ENCODE measurements at regions not wholly inside any gene's neighbourhood (a gene's known extent, or its start where the extent isn't known, plus 50 kb on each side); places are given as distances from the start of the nearest gene placed in this dataset.

DNA sequence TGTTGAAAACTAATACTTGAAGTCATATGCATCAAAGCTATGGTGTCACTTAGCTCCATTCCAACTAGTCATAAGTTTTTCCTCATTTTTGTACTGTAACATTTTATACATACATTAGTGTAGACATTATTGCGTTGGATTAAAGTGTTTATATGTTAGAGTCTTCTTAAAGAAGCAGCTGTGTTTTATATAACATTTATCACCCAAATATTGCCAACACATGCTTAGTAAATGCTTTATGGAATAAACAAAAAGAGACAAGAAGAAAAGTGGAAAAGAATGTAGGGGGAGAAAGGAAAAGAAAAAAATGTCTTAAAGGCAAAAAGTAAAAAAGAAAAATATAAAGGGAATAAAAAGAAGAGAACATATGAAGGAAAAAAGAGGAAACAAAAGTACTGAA is 1314.3 kb upstream of the CELF4 start:
- Histone ChIP-seq H3K36me3 (ENCODE audit: control insufficient read depth in 4 of 4, insufficient read depth in 3 of 4, low read depth in 1 of 4, low read length in 3 of 4) (no peaks in the 10 kb centered on the region), H3K9me3 (ENCODE audit: control insufficient read depth in 4 of 4, low read length in 3 of 4) (no peaks in the 10 kb centered on the region), H3K27ac (ENCODE audit: low read depth in 1 of 2, low read length in 2 of 2) (no peak overlapping the region), H3K4me3 (ENCODE audit: low read depth in 1 of 3, low read length in 3 of 3) (no peak overlapping the region), H3K9ac (ENCODE audit: low read depth in 1 of 2, low read length in 2 of 2) (no peak overlapping the region), H3K27me3 (ENCODE audit: control insufficient read depth in 4 of 4, insufficient read depth in 4 of 4, low read length in 3 of 4) (no peaks in the 10 kb centered on the region), H3K4me1 (ENCODE audit: control insufficient read depth in 4 of 4, insufficient read depth in 4 of 4, low read length in 3 of 4) (no peaks in the 10 kb centered on the region)
- 69% methylated on average over 1 of the region's 1 CpG for WGBS
- TF ChIP-seq HNF4A (conservative IDR thresholded peaks at IDR 0.05) (no peak), TAF1 (conservative IDR thresholded peaks at IDR 0.05) (no peak), HNF4G (IDR thresholded peaks at IDR 0.05) (no peak), FOXA2 (IDR thresholded peaks at IDR 0.05) (no peak), GABPA (IDR thresholded peaks at IDR 0.05 in 1 of 2, conservative IDR thresholded peaks at IDR 0.05 in 1 of 2) (no peak)
- TF ChIP-seq, protein P1, sequence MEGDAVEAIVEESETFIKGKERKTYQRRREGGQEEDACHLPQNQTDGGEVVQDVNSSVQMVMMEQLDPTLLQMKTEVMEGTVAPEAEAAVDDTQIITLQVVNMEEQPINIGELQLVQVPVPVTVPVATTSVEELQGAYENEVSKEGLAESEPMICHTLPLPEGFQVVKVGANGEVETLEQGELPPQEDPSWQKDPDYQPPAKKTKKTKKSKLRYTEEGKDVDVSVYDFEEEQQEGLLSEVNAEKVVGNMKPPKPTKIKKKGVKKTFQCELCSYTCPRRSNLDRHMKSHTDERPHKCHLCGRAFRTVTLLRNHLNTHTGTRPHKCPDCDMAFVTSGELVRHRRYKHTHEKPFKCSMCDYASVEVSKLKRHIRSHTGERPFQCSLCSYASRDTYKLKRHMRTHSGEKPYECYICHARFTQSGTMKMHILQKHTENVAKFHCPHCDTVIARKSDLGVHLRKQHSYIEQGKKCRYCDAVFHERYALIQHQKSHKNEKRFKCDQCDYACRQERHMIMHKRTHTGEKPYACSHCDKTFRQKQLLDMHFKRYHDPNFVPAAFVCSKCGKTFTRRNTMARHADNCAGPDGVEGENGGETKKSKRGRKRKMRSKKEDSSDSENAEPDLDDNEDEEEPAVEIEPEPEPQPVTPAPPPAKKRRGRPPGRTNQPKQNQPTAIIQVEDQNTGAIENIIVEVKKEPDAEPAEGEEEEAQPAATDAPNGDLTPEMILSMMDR (IDR thresholded peaks at IDR 0.05; ENCODE audit: low read depth, low read length, missing input control), result no peak
- TF ChIP-seq, protein P2, sequence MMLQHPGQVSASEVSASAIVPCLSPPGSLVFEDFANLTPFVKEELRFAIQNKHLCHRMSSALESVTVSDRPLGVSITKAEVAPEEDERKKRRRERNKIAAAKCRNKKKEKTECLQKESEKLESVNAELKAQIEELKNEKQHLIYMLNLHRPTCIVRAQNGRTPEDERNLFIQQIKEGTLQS (IDR thresholded peaks at IDR 0.05), result no peak
- DNase-seq (ENCODE audit: low spot score), result no peak

DNA sequence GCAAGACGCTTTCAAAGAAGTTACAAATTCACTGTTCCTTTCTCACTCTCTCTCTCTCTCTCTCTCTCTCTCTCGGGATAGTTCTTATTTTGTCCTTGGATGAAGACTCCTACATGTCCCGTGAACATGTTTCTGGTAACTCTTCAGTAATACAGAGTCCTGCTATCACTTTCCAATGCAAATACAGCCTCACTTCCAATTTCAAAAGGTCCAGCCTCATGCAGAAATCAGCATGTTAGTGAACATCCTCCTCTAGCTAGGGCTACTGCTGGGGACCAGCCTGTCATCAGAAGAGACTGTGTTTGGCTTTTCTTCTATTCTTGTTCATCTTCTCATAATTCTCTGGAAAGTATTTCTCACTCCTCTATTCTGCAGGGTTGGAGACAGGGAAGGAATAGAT is 1306.7 kb upstream of the CELF4 start:
- no peak overlapping the region for H3K27ac ChIP-seq (ENCODE audit: low read depth in 1 of 2, low read length in 2 of 2)
- no peaks in the 10 kb centered on the region for H3K36me3 ChIP-seq (ENCODE audit: control insufficient read depth in 4 of 4, insufficient read depth in 3 of 4, low read depth in 1 of 4, low read length in 3 of 4)
- no peaks in the 10 kb centered on the region for H3K27me3 ChIP-seq (ENCODE audit: control insufficient read depth in 4 of 4, insufficient read depth in 4 of 4, low read length in 3 of 4)
- H3K9me3 ChIP-seq (ENCODE audit: control insufficient read depth in 4 of 4, low read length in 3 of 4), result no peaks in the 10 kb centered on the region
- H3K4me1 ChIP-seq (ENCODE audit: control insufficient read depth in 4 of 4, insufficient read depth in 4 of 4, low read length in 3 of 4), result no peaks in the 10 kb centered on the region
- no peak overlapping the region for H3K9ac ChIP-seq (ENCODE audit: low read depth in 1 of 2, low read length in 2 of 2)
- no peak for DNase-seq (ENCODE audit: low spot score)
- TF ChIP-seq JUND (IDR thresholded peaks at IDR 0.05), result no peak
- TF ChIP-seq RAD21 (IDR thresholded peaks at IDR 0.05), result no peak
- TF ChIP-seq, protein P1 (IDR thresholded peaks at IDR 0.05; ENCODE audit: low read depth, low read length, missing input control), result no peak
- TF ChIP-seq, protein P2 (IDR thresholded peaks at IDR 0.05), result no peak
- TF ChIP-seq GABPA (IDR thresholded peaks at IDR 0.05 in 1 of 2, conservative IDR thresholded peaks at IDR 0.05 in 1 of 2), result no peak
- TF ChIP-seq TAF1 (conservative IDR thresholded peaks at IDR 0.05), result no peak
- TF ChIP-seq SP1 (IDR thresholded peaks at IDR 0.05), result no peak
- TF ChIP-seq, protein P3, sequence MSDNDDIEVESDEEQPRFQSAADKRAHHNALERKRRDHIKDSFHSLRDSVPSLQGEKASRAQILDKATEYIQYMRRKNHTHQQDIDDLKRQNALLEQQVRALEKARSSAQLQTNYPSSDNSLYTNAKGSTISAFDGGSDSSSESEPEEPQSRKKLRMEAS (IDR thresholded peaks at IDR 0.05), result no peak
- no peak for TF ChIP-seq HNF4A (conservative IDR thresholded peaks at IDR 0.05)
- no peak for TF ChIP-seq EGR1 (IDR thresholded peaks at IDR 0.05; ENCODE audit: low read depth in 2 of 2)
- no peak for TF ChIP-seq RXRA (IDR thresholded peaks at IDR 0.05)
- TF ChIP-seq, protein P4, sequence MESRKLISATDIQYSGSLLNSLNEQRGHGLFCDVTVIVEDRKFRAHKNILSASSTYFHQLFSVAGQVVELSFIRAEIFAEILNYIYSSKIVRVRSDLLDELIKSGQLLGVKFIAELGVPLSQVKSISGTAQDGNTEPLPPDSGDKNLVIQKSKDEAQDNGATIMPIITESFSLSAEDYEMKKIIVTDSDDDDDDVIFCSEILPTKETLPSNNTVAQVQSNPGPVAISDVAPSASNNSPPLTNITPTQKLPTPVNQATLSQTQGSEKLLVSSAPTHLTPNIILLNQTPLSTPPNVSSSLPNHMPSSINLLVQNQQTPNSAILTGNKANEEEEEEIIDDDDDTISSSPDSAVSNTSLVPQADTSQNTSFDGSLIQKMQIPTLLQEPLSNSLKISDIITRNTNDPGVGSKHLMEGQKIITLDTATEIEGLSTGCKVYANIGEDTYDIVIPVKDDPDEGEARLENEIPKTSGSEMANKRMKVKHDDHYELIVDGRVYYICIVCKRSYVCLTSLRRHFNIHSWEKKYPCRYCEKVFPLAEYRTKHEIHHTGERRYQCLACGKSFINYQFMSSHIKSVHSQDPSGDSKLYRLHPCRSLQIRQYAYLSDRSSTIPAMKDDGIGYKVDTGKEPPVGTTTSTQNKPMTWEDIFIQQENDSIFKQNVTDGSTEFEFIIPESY (IDR thresholded peaks at IDR 0.05), result no peak
- no peak for TF ChIP-seq FOXA1 (IDR thresholded peaks at IDR 0.05)
- no peak for TF ChIP-seq FOXA2 (IDR thresholded peaks at IDR 0.05)
- TF ChIP-seq, protein P5, sequence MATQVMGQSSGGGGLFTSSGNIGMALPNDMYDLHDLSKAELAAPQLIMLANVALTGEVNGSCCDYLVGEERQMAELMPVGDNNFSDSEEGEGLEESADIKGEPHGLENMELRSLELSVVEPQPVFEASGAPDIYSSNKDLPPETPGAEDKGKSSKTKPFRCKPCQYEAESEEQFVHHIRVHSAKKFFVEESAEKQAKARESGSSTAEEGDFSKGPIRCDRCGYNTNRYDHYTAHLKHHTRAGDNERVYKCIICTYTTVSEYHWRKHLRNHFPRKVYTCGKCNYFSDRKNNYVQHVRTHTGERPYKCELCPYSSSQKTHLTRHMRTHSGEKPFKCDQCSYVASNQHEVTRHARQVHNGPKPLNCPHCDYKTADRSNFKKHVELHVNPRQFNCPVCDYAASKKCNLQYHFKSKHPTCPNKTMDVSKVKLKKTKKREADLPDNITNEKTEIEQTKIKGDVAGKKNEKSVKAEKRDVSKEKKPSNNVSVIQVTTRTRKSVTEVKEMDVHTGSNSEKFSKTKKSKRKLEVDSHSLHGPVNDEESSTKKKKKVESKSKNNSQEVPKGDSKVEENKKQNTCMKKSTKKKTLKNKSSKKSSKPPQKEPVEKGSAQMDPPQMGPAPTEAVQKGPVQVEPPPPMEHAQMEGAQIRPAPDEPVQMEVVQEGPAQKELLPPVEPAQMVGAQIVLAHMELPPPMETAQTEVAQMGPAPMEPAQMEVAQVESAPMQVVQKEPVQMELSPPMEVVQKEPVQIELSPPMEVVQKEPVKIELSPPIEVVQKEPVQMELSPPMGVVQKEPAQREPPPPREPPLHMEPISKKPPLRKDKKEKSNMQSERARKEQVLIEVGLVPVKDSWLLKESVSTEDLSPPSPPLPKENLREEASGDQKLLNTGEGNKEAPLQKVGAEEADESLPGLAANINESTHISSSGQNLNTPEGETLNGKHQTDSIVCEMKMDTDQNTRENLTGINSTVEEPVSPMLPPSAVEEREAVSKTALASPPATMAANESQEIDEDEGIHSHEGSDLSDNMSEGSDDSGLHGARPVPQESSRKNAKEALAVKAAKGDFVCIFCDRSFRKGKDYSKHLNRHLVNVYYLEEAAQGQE (IDR thresholded peaks at IDR 0.05), result no peak
- no peak for TF ChIP-seq HNF4G (IDR thresholded peaks at IDR 0.05)
- TF ChIP-seq YY1 (IDR thresholded peaks at IDR 0.05), result no peak
- 58% methylated on average over 3 of the region's 3 CpGs for WGBS
- no peak overlapping the region for H3K4me3 ChIP-seq (ENCODE audit: low read depth in 1 of 3, low read length in 3 of 3)

All from liver (tissue), 8 donors.